Neural progenitor cell (in vitro differentiated cells): ENCODE measurements at regions not wholly inside any gene's neighbourhood (a gene's known extent, or its start where the extent isn't known, plus 50 kb on each side); places are given as distances from the start of the nearest gene placed in this dataset.

Source experiments
- CTCF ChIP-seq: fragments of 200-600 bp; sonication (generic); IDR thresholded peaks from 2 replicates; pipeline ENCODE4 v1.5.1; 2017; ENCODE audit warnings: antibody characterized with exemption, mild to moderate bottlenecking
- EZH2 ChIP-seq: fragments of 200-600 bp; sonication (generic); IDR thresholded peaks from 2 replicates; pipeline ENCODE4 v1.6.1; 2017; ENCODE audit warnings: antibody characterized with exemption, mild to moderate bottlenecking, moderate library complexity
- EZH2phosphoT487 ChIP-seq: fragments of 200-600 bp; sonication (generic); IDR thresholded peaks from 2 replicates; pipeline ENCODE4 v1.6.1; 2017; ENCODE audit warnings: antibody characterized with exemption

- no peak for TF ChIP-seq CTCF
- TF ChIP-seq EZH2, result no peak
- no peak for TF ChIP-seq EZH2phosphoT487
Measured at GRCh38 chr7:15143936-15144335, 241.4 kb upstream of the DGKB start.
